ENCODE measurements at regions not wholly inside any gene's neighbourhood (a gene's known extent, or its start where the extent isn't known, plus 50 kb on each side); places are given as distances from the start of the nearest gene placed in this dataset.

DNA sequence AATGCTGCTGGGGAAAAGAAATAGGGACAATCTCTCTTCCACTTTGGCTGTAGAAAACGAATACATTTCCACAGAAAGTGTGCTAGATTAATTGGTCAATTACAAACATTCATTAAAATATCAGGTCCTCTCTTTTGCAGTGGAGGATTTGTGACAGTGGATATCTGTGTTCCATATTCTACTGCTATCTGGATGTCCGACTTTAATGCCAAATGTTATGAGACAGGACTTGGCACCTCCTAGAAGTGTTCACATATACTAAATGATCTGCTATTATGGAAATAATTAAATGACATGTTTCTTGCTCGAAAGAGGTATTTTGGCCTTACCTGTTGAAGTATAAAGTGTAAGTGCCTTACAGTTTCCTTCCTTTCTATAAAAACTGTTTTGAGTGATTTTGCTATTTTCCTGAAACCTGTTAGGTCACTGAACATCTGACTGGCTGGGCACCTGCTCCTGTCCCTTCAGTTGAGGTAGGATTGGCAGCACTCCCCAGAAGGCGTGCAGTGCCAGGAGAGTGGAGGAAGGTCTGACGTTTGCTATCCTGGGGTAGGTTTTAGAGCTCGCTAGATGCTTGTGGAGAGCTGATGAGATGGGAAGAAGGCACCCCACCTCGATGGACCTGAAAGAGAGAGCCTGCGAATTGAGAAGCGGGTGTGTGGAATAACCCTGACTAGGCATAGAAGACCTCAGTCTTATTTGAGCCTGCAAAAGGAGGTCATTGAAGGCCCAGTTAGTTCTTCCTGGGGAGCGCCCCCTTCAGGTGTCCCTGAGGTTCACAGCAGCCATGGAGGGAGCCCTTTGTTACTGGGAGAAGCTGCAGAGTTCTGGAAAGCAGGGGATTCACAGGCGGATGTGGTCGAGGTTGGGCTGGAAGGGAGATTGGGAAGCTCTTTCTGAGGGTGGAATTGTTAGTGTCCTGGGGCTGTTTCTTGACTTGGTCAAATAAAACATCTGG lies 159.4 kb upstream of the ZNF267 start:
- ATAC-seq (ENCODE audit: low read depth) (no peak), DNase-seq (no peak)
- Mint-ChIP-seq H3K4me1 (peaks cover 46% of the 10 kb centered on the region), H3K27me3 (no peaks in the 10 kb centered on the region), H3K27ac (peak overlapping the region; percentile 93), H3K9me3 (ENCODE audit: insufficient read depth) (no peaks in the 10 kb centered on the region), H3K4me3 (peak overlapping the region; percentile 98)
- H3K4me2 ChIP-seq (replicated peaks; ENCODE audit: low read depth, low read length, poor library complexity, severe bottlenecking) = peak overlapping the region; percentile 74
- 73% methylated on average over 9 of the region's 12 CpGs for WGBS (ENCODE audit: insufficient coverage)
- peak overlapping the region; percentile 85 to 98 (median 89) for H3K4me3 ChIP-seq (ENCODE audit: control extremely low read depth in 1 of 5, extremely low read depth in 1 of 5, insufficient read depth in 1 of 5, low read depth in 2 of 5, low read length in 4 of 5)
- no peaks in the 10 kb centered on the region for H3K27me3 ChIP-seq (replicated peaks in 1 of 4; ENCODE audit: control extremely low read depth in 1 of 4, control insufficient read depth in 3 of 4, insufficient read depth in 4 of 4, low read length in 3 of 4)
- intact Hi-C loops (cut with micrococcal nuclease) = loop anchor here (1.0 to 5.0 kb wide), 3 partner anchors 14 to 206 kb away; partner anchors contain the start of genes RUSF1 and ZNF267
- peaks cover 57% of the 10 kb centered on the region for H3K79me2 ChIP-seq (ENCODE audit: control insufficient read depth, insufficient read depth, low read length)
- H3K27ac ChIP-seq (ENCODE audit: low read length in 2 of 2) = peak overlapping the region; percentile 89 to 93
- peak overlapping the region; percentile 77 for H2AFZ ChIP-seq (ENCODE audit: insufficient read depth, low read depth, low read length, poor library complexity, severe bottlenecking)
- peaks cover 0 to 17% of the 10 kb centered on the region in 2 experiments for H3K36me3 ChIP-seq (replicated peaks in 1 of 2; ENCODE audit: control extremely low read depth in 1 of 2, control insufficient read depth in 1 of 2, extremely low read depth in 1 of 2, insufficient read depth in 2 of 2, low read length in 1 of 2)
- H3K9ac ChIP-seq (ENCODE audit: low read length) = peak overlapping the region; percentile 90
- ChIA-PET POLR2A (interaction anchor here (1.2 kb wide), 1 partner anchor 12 kb away, joined by 4 read pairs; no protein-coding TSS in a partner anchor), CTCF (interaction anchor here (1.3 to 4.9 kb wide), 2 partner anchors 15 to 154 kb away, joined by 5 to 38 read pairs; no protein-coding TSS in a partner anchor)
- TF ChIP-seq, protein P1, sequence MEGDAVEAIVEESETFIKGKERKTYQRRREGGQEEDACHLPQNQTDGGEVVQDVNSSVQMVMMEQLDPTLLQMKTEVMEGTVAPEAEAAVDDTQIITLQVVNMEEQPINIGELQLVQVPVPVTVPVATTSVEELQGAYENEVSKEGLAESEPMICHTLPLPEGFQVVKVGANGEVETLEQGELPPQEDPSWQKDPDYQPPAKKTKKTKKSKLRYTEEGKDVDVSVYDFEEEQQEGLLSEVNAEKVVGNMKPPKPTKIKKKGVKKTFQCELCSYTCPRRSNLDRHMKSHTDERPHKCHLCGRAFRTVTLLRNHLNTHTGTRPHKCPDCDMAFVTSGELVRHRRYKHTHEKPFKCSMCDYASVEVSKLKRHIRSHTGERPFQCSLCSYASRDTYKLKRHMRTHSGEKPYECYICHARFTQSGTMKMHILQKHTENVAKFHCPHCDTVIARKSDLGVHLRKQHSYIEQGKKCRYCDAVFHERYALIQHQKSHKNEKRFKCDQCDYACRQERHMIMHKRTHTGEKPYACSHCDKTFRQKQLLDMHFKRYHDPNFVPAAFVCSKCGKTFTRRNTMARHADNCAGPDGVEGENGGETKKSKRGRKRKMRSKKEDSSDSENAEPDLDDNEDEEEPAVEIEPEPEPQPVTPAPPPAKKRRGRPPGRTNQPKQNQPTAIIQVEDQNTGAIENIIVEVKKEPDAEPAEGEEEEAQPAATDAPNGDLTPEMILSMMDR (IDR thresholded peaks at IDR 0.05) = no peak
- no peak for TF ChIP-seq EZH2 (IDR thresholded peaks at IDR 0.05; ENCODE audit: borderline replicate concordance, insufficient read depth, low read depth, low read length, poor library complexity, severe bottlenecking)
- H4K20me1 ChIP-seq (ENCODE audit: control insufficient read depth, insufficient read depth, low read length, poor library complexity, severe bottlenecking) = peaks cover 21% of the 10 kb centered on the region
- no peaks in the 10 kb centered on the region for H3K9me3 ChIP-seq (ENCODE audit: control extremely low read depth in 1 of 3, control insufficient read depth in 2 of 3, insufficient read depth in 1 of 3, low read length in 2 of 3)
- H3K4me1 ChIP-seq (ENCODE audit: control insufficient read depth in 2 of 2, insufficient read depth in 2 of 2, low read length in 2 of 2) = peaks cover 30 to 31% of the 10 kb centered on the region in 2 donors
